GM12878 (cell line): ENCODE measurements at regions not wholly inside any gene's neighbourhood (a gene's known extent, or its start where the extent isn't known, plus 50 kb on each side); places are given as distances from the start of the nearest gene placed in this dataset.

Experiments
- ATAC-seq: fragments of 200-7000 bp; cut with Tn5 transposase; 3 replicates; pipeline ENCODE4 v1.9.1; 2020; ENCODE audit warnings: mild to moderate bottlenecking, moderate library complexity
- BruUV-seq: library from RNA; stranded (reverse); fragments of 400-500 nt; replicated peaks from 2 replicates; lab custom pipeline; 2021; lab: Mats Ljungman, UMichigan
- CTCF ChIA-PET: fragments of 300-600 bp; sonication (Branson Sonifier 250); formaldehyde crosslinking; extraction: SDS; loops from one replicate; lab custom pipeline; 2021; ENCODE audit warnings: inconsistent platforms; lab: Yijun Ruan, JAX
- POLR2A ChIA-PET: fragments of 350-600 bp; formaldehyde crosslinking; extraction: SDS; loops from one replicate; lab custom pipeline; 2021; ENCODE audit warnings: inconsistent platforms; lab: Charles Lee
- RAD21 ChIA-PET: fragments of 300-600 bp; sonication (Branson Sonifier 250); formaldehyde crosslinking; loops from one replicate; lab custom pipeline; 2023; ENCODE audit warnings: antibody characterized with exemption; ENCODE audit not compliant: unreplicated experiment; lab: Charles Lee
- SMC1A ChIA-PET: fragments of 300-600 bp; sonication (Branson Sonifier 250); formaldehyde crosslinking; loops from one replicate; lab custom pipeline; 2023; ENCODE audit not compliant: unreplicated experiment, uncharacterized antibody; lab: Charles Lee
- DNase-seq: peaks from one replicate; pipeline ENCODE4 v3.0.0-alpha.2; 2011; ENCODE audit warnings: low read depth, low spot score
- FAIRE-seq: peaks from 3 replicates; lab custom pipeline; 2011; peaks lifted over from hg19 to GRCh38; lab: Jason Lieb, UNC
- H2AFZ ChIP-seq: 2 replicates; pipeline ENCODE4 v1.6.0; 2011; ENCODE audit warnings: low read depth, low read length, control low read depth; ENCODE audit not compliant: control insufficient read depth
- H3K27ac ChIP-seq: 2 replicates; pipeline ENCODE4 v1.5.1; 2011; ENCODE audit warnings: control low read depth; ENCODE audit not compliant: control insufficient read depth, insufficient read depth
- H3K27me3 ChIP-seq, 2 experiments: replicated peaks in 1 of 2; 2 replicates each; pipeline versions ENCODE4 v1.6.0 to v1.6.1; 2011; ENCODE audit warnings: low read length in 1 of 2; ENCODE audit not compliant: control insufficient read depth in 2 of 2, insufficient read depth in 2 of 2
- H3K36me3 ChIP-seq, 2 experiments: 2 replicates each; pipeline ENCODE4 v1.5.1; 2011; ENCODE audit warnings: low read length in 1 of 2; ENCODE audit not compliant: control insufficient read depth in 2 of 2, insufficient read depth in 2 of 2
- H3K4me1 ChIP-seq: 2 replicates; pipeline ENCODE4 v1.6.1; 2011; ENCODE audit warnings: mild to moderate bottlenecking, low read length, moderate library complexity, mixed read lengths; ENCODE audit not compliant: control insufficient read depth, insufficient read depth
- H3K4me2 ChIP-seq: 2 replicates; pipeline ENCODE4 v1.6.0; 2011; ENCODE audit warnings: control low read depth; ENCODE audit not compliant: control insufficient read depth, insufficient read depth
- H3K4me3 ChIP-seq: fragments of 200-600 bp; sonication (generic); 2 replicates; pipeline ENCODE4 v1.5.1; 2016
- H3K79me2 ChIP-seq: 2 replicates; pipeline ENCODE4 v1.6.0; 2011; ENCODE audit warnings: low read length; ENCODE audit not compliant: control insufficient read depth, insufficient read depth
- H3K9ac ChIP-seq: 2 replicates; pipeline ENCODE4 v1.8.0; 2011; ENCODE audit warnings: low read length, control low read depth, mixed read lengths; ENCODE audit not compliant: control insufficient read depth, insufficient read depth
- H3K9me3 ChIP-seq: replicated peaks from 3 replicates; pipeline ENCODE4 v1.5.1; 2011; ENCODE audit warnings: mild to moderate bottlenecking, low read length; ENCODE audit not compliant: control insufficient read depth, insufficient read depth
- H4K20me1 ChIP-seq: 2 replicates; pipeline ENCODE4 v1.6.0; 2011; ENCODE audit not compliant: control insufficient read depth, insufficient read depth
- DPF2 ChIP-seq: fragments of 450-650 bp; IDR thresholded peaks from 2 replicates; pipeline ENCODE4 v1.6.1; 2017; ENCODE audit warnings: mild to moderate bottlenecking
- ESRRA ChIP-seq: IDR thresholded peaks from 2 replicates; pipeline ENCODE4 v1.6.1; 2012; ENCODE audit warnings: mild to moderate bottlenecking, low read length, improper control_type of control experiment
- JUND ChIP-seq: IDR thresholded peaks from 2 replicates; pipeline ENCODE4 v1.6.1; 2012; ENCODE audit warnings: low read depth, mild to moderate bottlenecking, low read length, improper control_type of control experiment, moderate library complexity
- NFYA ChIP-seq: IDR thresholded peaks from 2 replicates; pipeline ENCODE4 v1.6.1; 2011; ENCODE audit warnings: low read depth, mild to moderate bottlenecking, low read length, improper control_type of control experiment, borderline replicate concordance
- NR2F1 ChIP-seq: fragments of 450-650 bp; conservative IDR thresholded peaks from 2 replicates; pipeline ENCODE4 v1.6.1; 2017; ENCODE audit warnings: mild to moderate bottlenecking
- RELA ChIP-seq: fragments of 450-650 bp; IDR thresholded peaks from 2 replicates; pipeline ENCODE4 v1.8.0; 2014; ENCODE audit warnings: borderline replicate concordance; ENCODE audit not compliant: partially characterized antibody
- SPI1 ChIP-seq: IDR thresholded peaks from 2 replicates; pipeline ENCODE4 v1.6.1; 2011; ENCODE audit warnings: low read depth, mild to moderate bottlenecking, low read length, moderate library complexity, borderline replicate concordance; ENCODE audit not compliant: insufficient read depth
- WGBS: methylation state at CpG from one replicate; pipeline ENCODE4 v1.1.6; 2016; ENCODE audit warnings: low lambda C conversion rate; ENCODE audit not compliant: insufficient replicate concordance, insufficient coverage; ENCODE audit errors: missing lambda C conversion rate; 5-methylcytosine and 5-hydroxymethylcytosine counted together
- in situ Hi-C: fragments of 300-500 bp; cut with MboI; formaldehyde crosslinking; loops from 9 replicates; pipeline ENCODE4 v1.14.3; 2018; ENCODE audit warnings: mixed read lengths
- intact Hi-C: fragments of 100-400 bp; cut with micrococcal nuclease; formaldehyde crosslinking; loops from one replicate; pipeline ENCODE4 v1.14.2; 2022; ENCODE audit not compliant: unreplicated experiment
- TF ChIP-seq, protein P1 (sequence below): fragments of 450-650 bp; formaldehyde crosslinking; IDR thresholded peaks from 2 replicates; pipeline ENCODE4 v1.4.0; 2020; ENCODE audit warnings: mild to moderate bottlenecking, moderate library complexity
- TF ChIP-seq, protein P2 (sequence below): IDR thresholded peaks from 2 replicates; pipeline ENCODE4 v1.6.1; 2011; ENCODE audit warnings: borderline replicate concordance, low read depth, mild to moderate bottlenecking, moderate library complexity, mixed read lengths, low read length; ENCODE audit not compliant: insufficient read depth; ENCODE audit errors: extremely low read length
- TF ChIP-seq, protein P3 (sequence below): IDR thresholded peaks from 2 replicates; pipeline ENCODE4 v1.6.1; 2011; ENCODE audit warnings: mild to moderate bottlenecking, low read depth, low read length, moderate library complexity; ENCODE audit not compliant: insufficient replicate concordance

DNA sequence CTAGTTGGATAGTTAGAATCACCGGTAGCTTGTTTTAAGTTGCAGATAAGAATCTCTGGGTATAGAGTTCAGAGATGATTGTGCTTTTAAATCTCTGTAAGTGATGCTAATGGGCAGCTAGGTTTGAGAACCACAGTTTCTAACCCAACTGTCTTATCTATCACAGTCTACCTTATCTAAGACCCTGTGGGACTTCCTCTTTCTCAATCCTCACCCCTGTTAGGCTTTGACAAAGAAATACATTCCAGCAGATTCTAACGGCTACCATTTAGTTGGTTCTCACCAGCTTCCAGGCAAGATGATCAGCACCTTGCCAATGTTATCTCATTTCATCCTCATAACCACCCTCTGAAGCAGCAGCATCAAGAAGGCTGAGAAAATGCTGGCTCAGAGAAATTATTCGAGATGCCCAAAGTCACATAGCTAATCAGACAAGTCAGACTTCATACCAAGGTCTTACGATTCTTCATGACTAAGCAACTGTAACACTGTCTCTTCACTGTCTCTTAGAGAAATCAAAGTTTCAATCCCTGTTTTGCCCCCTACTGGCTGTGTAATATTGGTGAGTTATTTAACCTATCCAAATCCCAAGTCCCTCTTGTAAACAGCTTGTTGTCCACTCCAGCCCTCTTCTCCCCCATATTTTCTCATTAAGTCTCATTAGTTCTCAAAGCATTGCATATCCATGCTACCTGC, 192.4 kb upstream of the API5 start:
- ChIA-PET POLR2A (interaction anchor here (0.6 kb wide), 1 partner anchor 241 kb away, joined by 3 read pairs; no protein-coding TSS in a partner anchor), SMC1A (interaction anchor here (0.7 to 1.1 kb wide), 3 partner anchors 10 to 351 kb away, joined by 3 read pairs; no protein-coding TSS in a partner anchor), CTCF (interaction anchor here (1.4 to 2.3 kb wide), 3 partner anchors 9 to 11 kb away, joined by 4 to 7 read pairs (median 4); no protein-coding TSS in a partner anchor), RAD21 (no interaction called here)
- intact Hi-C loops (no loop called here), in situ Hi-C loops (no loop called here)
- 21% methylated on average over 4 of the region's 4 CpGs for WGBS
- FAIRE-seq: no peak
- no peak overlapping the region for H3K4me3 ChIP-seq
- H3K4me2 ChIP-seq: no peak overlapping the region
- ATAC-seq: peak; percentile 36; the same call in 1 of the 3 replicates
- DNase-seq: no peak
- no peaks in the 10 kb centered on the region; the same call in 2 of the 3 replicates for H3K9me3 ChIP-seq
- no peak overlapping the region for H2AFZ ChIP-seq
- H4K20me1 ChIP-seq: no peaks in the 10 kb centered on the region
- TF ChIP-seq SPI1 (peak; percentile 51; the same call in 1 of the 2 replicates), NFYA (no peak)
- H3K36me3 ChIP-seq: no peaks in the 10 kb centered on the region
- no peaks in the 10 kb centered on the region for H3K4me1 ChIP-seq
- H3K79me2 ChIP-seq: no peaks in the 10 kb centered on the region
- no peak overlapping the region for H3K27ac ChIP-seq
- no peak overlapping the region for H3K9ac ChIP-seq
- BruUV-seq: no TSS peak
- no peaks in the 10 kb centered on the region for H3K27me3 ChIP-seq

DNA sequence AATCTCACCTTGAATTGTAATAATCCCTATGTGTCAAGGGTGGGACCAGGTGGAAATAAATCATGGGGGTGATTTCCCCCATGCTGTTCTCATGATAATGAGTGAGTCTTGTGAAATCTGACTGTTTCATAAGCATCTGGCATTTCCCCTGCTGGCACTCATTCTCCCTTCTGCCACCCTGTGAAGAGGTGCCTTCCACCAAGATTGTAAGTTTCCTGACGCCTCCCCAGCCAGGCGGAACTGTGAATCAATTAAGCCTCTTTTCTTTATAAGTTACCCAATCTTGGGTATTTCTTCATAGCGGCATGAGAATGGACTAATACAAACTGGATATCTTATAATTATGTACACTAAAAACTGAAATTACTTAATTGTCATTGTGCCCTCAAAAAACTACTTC, 189.2 kb upstream of the API5 start:
- ATAC-seq (no peak), DNase-seq (no peak), FAIRE-seq (no peak)
- no peaks in the 10 kb centered on the region; the same call in 2 of the 3 replicates for H3K9me3 ChIP-seq
- CTCF ChIA-PET: no interaction called here
- no peak overlapping the region for H3K4me2 ChIP-seq
- WGBS: 42% methylated on average over 3 of the region's 3 CpGs
- in situ Hi-C loops (no loop called here), intact Hi-C loops (no loop called here)
- BruUV-seq: no TSS peak
- no peaks in the 10 kb centered on the region for H3K36me3 ChIP-seq
- RAD21 ChIA-PET: no interaction called here
- H3K27me3 ChIP-seq: no peaks in the 10 kb centered on the region
- H3K27ac ChIP-seq: no peak overlapping the region
- no peaks in the 10 kb centered on the region for H3K4me1 ChIP-seq
- no peak overlapping the region for H3K9ac ChIP-seq
- POLR2A ChIA-PET: no interaction called here
- SMC1A ChIA-PET: no interaction called here
- H2AFZ ChIP-seq: no peak overlapping the region
- no peaks in the 10 kb centered on the region for H3K79me2 ChIP-seq
- H4K20me1 ChIP-seq: no peaks in the 10 kb centered on the region
- no peak overlapping the region for H3K4me3 ChIP-seq
- TF ChIP-seq NR2F1 (no peak), ESRRA (no peak), JUND (no peak), RELA (no peak), DPF2 (no peak)
- TF ChIP-seq, protein P1, sequence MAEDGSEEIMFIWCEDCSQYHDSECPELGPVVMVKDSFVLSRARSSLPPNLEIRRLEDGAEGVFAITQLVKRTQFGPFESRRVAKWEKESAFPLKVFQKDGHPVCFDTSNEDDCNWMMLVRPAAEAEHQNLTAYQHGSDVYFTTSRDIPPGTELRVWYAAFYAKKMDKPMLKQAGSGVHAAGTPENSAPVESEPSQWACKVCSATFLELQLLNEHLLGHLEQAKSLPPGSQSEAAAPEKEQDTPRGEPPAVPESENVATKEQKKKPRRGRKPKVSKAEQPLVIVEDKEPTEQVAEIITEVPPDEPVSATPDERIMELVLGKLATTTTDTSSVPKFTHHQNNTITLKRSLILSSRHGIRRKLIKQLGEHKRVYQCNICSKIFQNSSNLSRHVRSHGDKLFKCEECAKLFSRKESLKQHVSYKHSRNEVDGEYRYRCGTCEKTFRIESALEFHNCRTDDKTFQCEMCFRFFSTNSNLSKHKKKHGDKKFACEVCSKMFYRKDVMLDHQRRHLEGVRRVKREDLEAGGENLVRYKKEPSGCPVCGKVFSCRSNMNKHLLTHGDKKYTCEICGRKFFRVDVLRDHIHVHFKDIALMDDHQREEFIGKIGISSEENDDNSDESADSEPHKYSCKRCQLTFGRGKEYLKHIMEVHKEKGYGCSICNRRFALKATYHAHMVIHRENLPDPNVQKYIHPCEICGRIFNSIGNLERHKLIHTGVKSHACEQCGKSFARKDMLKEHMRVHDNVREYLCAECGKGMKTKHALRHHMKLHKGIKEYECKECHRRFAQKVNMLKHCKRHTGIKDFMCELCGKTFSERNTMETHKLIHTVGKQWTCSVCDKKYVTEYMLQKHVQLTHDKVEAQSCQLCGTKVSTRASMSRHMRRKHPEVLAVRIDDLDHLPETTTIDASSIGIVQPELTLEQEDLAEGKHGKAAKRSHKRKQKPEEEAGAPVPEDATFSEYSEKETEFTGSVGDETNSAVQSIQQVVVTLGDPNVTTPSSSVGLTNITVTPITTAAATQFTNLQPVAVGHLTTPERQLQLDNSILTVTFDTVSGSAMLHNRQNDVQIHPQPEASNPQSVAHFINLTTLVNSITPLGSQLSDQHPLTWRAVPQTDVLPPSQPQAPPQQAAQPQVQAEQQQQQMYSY: no peak
- TF ChIP-seq, protein P2, sequence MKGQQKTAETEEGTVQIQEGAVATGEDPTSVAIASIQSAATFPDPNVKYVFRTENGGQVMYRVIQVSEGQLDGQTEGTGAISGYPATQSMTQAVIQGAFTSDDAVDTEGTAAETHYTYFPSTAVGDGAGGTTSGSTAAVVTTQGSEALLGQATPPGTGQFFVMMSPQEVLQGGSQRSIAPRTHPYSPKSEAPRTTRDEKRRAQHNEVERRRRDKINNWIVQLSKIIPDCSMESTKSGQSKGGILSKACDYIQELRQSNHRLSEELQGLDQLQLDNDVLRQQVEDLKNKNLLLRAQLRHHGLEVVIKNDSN: no peak
- TF ChIP-seq, protein P3, sequence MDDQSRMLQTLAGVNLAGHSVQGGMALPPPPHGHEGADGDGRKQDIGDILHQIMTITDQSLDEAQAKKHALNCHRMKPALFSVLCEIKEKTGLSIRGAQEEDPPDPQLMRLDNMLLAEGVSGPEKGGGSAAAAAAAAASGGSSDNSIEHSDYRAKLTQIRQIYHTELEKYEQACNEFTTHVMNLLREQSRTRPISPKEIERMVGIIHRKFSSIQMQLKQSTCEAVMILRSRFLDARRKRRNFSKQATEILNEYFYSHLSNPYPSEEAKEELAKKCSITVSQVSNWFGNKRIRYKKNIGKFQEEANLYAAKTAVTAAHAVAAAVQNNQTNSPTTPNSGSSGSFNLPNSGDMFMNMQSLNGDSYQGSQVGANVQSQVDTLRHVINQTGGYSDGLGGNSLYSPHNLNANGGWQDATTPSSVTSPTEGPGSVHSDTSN: no peak
